ENCODE measurements at regions not wholly inside any gene's neighbourhood (a gene's known extent, or its start where the extent isn't known, plus 50 kb on each side); places are given as distances from the start of the nearest gene placed in this dataset.

DNA sequence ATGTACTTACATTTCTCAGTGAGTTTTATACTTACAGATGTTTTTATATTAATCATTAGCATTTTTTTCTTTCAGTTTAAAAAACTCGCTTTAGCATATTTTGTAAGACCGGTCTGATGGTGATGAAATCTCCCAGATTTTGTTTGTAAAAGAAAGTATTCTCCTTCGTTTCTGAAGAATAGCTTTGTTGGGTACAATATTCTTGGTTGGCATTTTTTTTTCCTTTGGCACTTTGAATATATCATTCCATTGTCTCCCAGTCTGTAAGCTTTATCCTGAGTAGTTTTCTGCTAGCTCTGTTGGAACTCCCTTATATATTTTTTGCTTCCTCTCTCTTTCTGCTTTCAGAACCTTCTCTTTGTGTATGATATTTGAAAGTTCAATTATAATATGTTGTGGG, 412.6 kb downstream of the RASEF start:
- Histone ChIP-seq H3K4me1 (ENCODE audit: control insufficient read depth in 2 of 2, insufficient read depth in 2 of 2, low read length in 2 of 2) (no peaks in the 10 kb centered on the region), H3K27ac (ENCODE audit: low read length in 2 of 2) (no peak overlapping the region), H3K4me2 (replicated peaks; ENCODE audit: low read depth, low read length, poor library complexity, severe bottlenecking) (no peak overlapping the region), H2AFZ (ENCODE audit: insufficient read depth, low read depth, low read length, poor library complexity, severe bottlenecking) (no peak overlapping the region), H3K27me3 (replicated peaks in 1 of 4; ENCODE audit: control extremely low read depth in 1 of 4, control insufficient read depth in 3 of 4, insufficient read depth in 4 of 4, low read length in 3 of 4) (no peaks in the 10 kb centered on the region), H3K79me2 (ENCODE audit: control insufficient read depth, insufficient read depth, low read length) (no peaks in the 10 kb centered on the region), H3K9ac (ENCODE audit: low read length) (no peak overlapping the region), H3K9me3 (ENCODE audit: control extremely low read depth in 1 of 3, control insufficient read depth in 2 of 3, insufficient read depth in 1 of 3, low read length in 2 of 3) (peaks cover 0 to 7% (median 0%) of the 10 kb centered on the region in 3 donors), H4K20me1 (ENCODE audit: control insufficient read depth, insufficient read depth, low read length, poor library complexity, severe bottlenecking) (no peaks in the 10 kb centered on the region), H3K4me3 (ENCODE audit: control extremely low read depth in 1 of 5, extremely low read depth in 1 of 5, insufficient read depth in 1 of 5, low read depth in 2 of 5, low read length in 4 of 5) (no peak overlapping the region), H3K36me3 (replicated peaks in 1 of 2; ENCODE audit: control extremely low read depth in 1 of 2, control insufficient read depth in 1 of 2, extremely low read depth in 1 of 2, insufficient read depth in 2 of 2, low read length in 1 of 2) (no peaks in the 10 kb centered on the region)
- ATAC-seq (ENCODE audit: low read depth) (no peak), DNase-seq (no peak)
- ChIA-PET POLR2A (no interaction called here), CTCF (no interaction called here)
- intact Hi-C loops (cut with micrococcal nuclease) = no loop called here
- Mint-ChIP-seq H3K4me3 (no peak overlapping the region), H3K27me3 (no peaks in the 10 kb centered on the region), H3K9me3 (ENCODE audit: insufficient read depth) (no peaks in the 10 kb centered on the region), H3K27ac (no peak overlapping the region), H3K4me1 (no peaks in the 10 kb centered on the region)
- no CpG with 5 or more reads among the region's 3 CpGs for WGBS (ENCODE audit: insufficient coverage)
- TF ChIP-seq EZH2 (IDR thresholded peaks at IDR 0.05; ENCODE audit: borderline replicate concordance, insufficient read depth, low read depth, low read length, poor library complexity, severe bottlenecking) = no peak
- TF ChIP-seq, protein P1, sequence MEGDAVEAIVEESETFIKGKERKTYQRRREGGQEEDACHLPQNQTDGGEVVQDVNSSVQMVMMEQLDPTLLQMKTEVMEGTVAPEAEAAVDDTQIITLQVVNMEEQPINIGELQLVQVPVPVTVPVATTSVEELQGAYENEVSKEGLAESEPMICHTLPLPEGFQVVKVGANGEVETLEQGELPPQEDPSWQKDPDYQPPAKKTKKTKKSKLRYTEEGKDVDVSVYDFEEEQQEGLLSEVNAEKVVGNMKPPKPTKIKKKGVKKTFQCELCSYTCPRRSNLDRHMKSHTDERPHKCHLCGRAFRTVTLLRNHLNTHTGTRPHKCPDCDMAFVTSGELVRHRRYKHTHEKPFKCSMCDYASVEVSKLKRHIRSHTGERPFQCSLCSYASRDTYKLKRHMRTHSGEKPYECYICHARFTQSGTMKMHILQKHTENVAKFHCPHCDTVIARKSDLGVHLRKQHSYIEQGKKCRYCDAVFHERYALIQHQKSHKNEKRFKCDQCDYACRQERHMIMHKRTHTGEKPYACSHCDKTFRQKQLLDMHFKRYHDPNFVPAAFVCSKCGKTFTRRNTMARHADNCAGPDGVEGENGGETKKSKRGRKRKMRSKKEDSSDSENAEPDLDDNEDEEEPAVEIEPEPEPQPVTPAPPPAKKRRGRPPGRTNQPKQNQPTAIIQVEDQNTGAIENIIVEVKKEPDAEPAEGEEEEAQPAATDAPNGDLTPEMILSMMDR (IDR thresholded peaks at IDR 0.05) = no peak

- CTCF ChIA-PET = no interaction called here
- WGBS (ENCODE audit: insufficient coverage) = 86% methylated on average over 2 of the region's 2 CpGs
- no peaks in the 10 kb centered on the region for H3K36me3 ChIP-seq (replicated peaks in 1 of 2; ENCODE audit: control extremely low read depth in 1 of 2, control insufficient read depth in 1 of 2, extremely low read depth in 1 of 2, insufficient read depth in 2 of 2, low read length in 1 of 2)
These were observed 411.5 kb downstream of the RASEF start for GRCh38 chr9:82651474-82651873.

More at GRCh38 chr9:82651474-82651873, 411.5 kb downstream of the RASEF start:
- H3K9me3 Mint-ChIP-seq (ENCODE audit: insufficient read depth) = no peaks in the 10 kb centered on the region
- H3K27me3 Mint-ChIP-seq = no peaks in the 10 kb centered on the region
- TF ChIP-seq, protein P1 (IDR thresholded peaks at IDR 0.05) = no peak
- TF ChIP-seq EZH2 (IDR thresholded peaks at IDR 0.05; ENCODE audit: borderline replicate concordance, insufficient read depth, low read depth, low read length, poor library complexity, severe bottlenecking) = no peak
- no peaks in the 10 kb centered on the region for H3K4me1 Mint-ChIP-seq
- no peak overlapping the region for H3K27ac Mint-ChIP-seq
- Histone ChIP-seq H3K9me3 (ENCODE audit: control extremely low read depth in 1 of 3, control insufficient read depth in 2 of 3, insufficient read depth in 1 of 3, low read length in 2 of 3) (peaks cover 0 to 7% (median 0%) of the 10 kb centered on the region in 3 donors), H3K9ac (ENCODE audit: low read length) (no peak overlapping the region), H3K79me2 (ENCODE audit: control insufficient read depth, insufficient read depth, low read length) (no peaks in the 10 kb centered on the region), H3K4me3 (ENCODE audit: control extremely low read depth in 1 of 5, extremely low read depth in 1 of 5, insufficient read depth in 1 of 5, low read depth in 2 of 5, low read length in 4 of 5) (no peak overlapping the region), H4K20me1 (ENCODE audit: control insufficient read depth, insufficient read depth, low read length, poor library complexity, severe bottlenecking) (no peaks in the 10 kb centered on the region), H3K4me2 (replicated peaks; ENCODE audit: low read depth, low read length, poor library complexity, severe bottlenecking) (no peak overlapping the region), H3K4me1 (ENCODE audit: control insufficient read depth in 2 of 2, insufficient read depth in 2 of 2, low read length in 2 of 2) (no peaks in the 10 kb centered on the region), H3K27me3 (replicated peaks in 1 of 4; ENCODE audit: control extremely low read depth in 1 of 4, control insufficient read depth in 3 of 4, insufficient read depth in 4 of 4, low read length in 3 of 4) (no peaks in the 10 kb centered on the region), H3K27ac (ENCODE audit: low read length in 2 of 2) (no peak overlapping the region), H2AFZ (ENCODE audit: insufficient read depth, low read depth, low read length, poor library complexity, severe bottlenecking) (no peak overlapping the region)
- POLR2A ChIA-PET = no interaction called here
- no peak for DNase-seq
- intact Hi-C loops (cut with micrococcal nuclease) = no loop called here
- H3K4me3 Mint-ChIP-seq = no peak overlapping the region
- no peak for ATAC-seq (ENCODE audit: low read depth)
